ENCODE measurements at regions not wholly inside any gene's neighbourhood (a gene's known extent, or its start where the extent isn't known, plus 50 kb on each side); places are given as distances from the start of the nearest gene placed in this dataset.

GRCh38 chr7:54180796-54181195 lies 361.4 kb upstream of the VSTM2A start:
- no peaks in the 10 kb centered on the region for H3K79me1 ChIP-seq (replicated peaks; ENCODE audit: low read length, poor library complexity, severe bottlenecking)
- H3K4me2 ChIP-seq (ENCODE audit: low read length, poor library complexity, severe bottlenecking), result no peak overlapping the region
- no peak overlapping the region for H2AFZ ChIP-seq (ENCODE audit: low read depth, low read length)
- H3K36me3 ChIP-seq (ENCODE audit: control insufficient read depth in 1 of 2, insufficient read depth in 2 of 2, low read depth in 1 of 2, low read length in 2 of 2), result no peaks in the 10 kb centered on the region
- no peak overlapping the region for H3K18ac ChIP-seq (ENCODE audit: low read depth in 1 of 2, low read length in 2 of 2)
- peaks cover 26% of the 10 kb centered on the region for H3K9me3 ChIP-seq (ENCODE audit: control insufficient read depth, low read length)
- H4K91ac ChIP-seq (ENCODE audit: low read length), result no peak overlapping the region
- no peak for DNase-seq
- H3K27me3 ChIP-seq (ENCODE audit: control insufficient read depth in 1 of 2, insufficient read depth in 1 of 2, low read length in 2 of 2), result no peaks in the 10 kb centered on the region
- H2BK5ac ChIP-seq (ENCODE audit: low read depth, low read length, poor library complexity, severe bottlenecking), result no peak overlapping the region
- no peak overlapping the region for H3K27ac ChIP-seq (ENCODE audit: low read length, poor library complexity, severe bottlenecking)
- no peak overlapping the region for H2BK120ac ChIP-seq (ENCODE audit: low read depth, low read length)
- H3K9ac ChIP-seq (ENCODE audit: low read length), result no peak overlapping the region
- H3K23ac ChIP-seq (ENCODE audit: low read length in 2 of 2), result no peak overlapping the region
- no peak overlapping the region for H2BK12ac ChIP-seq (ENCODE audit: low read length in 2 of 2)
- H3K4me3 ChIP-seq (ENCODE audit: insufficient read depth in 1 of 2, low read depth in 1 of 2, low read length in 2 of 2), result no peak overlapping the region
- H4K8ac ChIP-seq (ENCODE audit: low read length), result no peak overlapping the region
- 79% methylated on average over 2 of the region's 2 CpGs for WGBS
- H3K14ac ChIP-seq (ENCODE audit: low read length in 2 of 2), result no peak overlapping the region
- no peaks in the 10 kb centered on the region for H3K4me1 ChIP-seq (ENCODE audit: control insufficient read depth, insufficient read depth, low read depth, low read length)
- no peak overlapping the region for H2AK5ac ChIP-seq (ENCODE audit: low read length, severe bottlenecking)
- no peak overlapping the region for H2BK15ac ChIP-seq (ENCODE audit: low read depth, poor library complexity, severe bottlenecking)
- no peak overlapping the region for H3K4ac ChIP-seq (ENCODE audit: low read depth in 1 of 2, low read length in 2 of 2)

- no peaks in the 10 kb centered on the region for H3K27me3 ChIP-seq (ENCODE audit: control insufficient read depth in 1 of 2, insufficient read depth in 1 of 2, low read length in 2 of 2)
- no peak overlapping the region for H2BK12ac ChIP-seq (ENCODE audit: low read length in 2 of 2)
- no peak overlapping the region for H3K14ac ChIP-seq (ENCODE audit: low read length in 2 of 2)
- no peaks in the 10 kb centered on the region for H3K79me1 ChIP-seq (replicated peaks; ENCODE audit: low read length, poor library complexity, severe bottlenecking)
- no peak overlapping the region for H3K4me2 ChIP-seq (ENCODE audit: low read length, poor library complexity, severe bottlenecking)
- DNase-seq, result no peak
- no peak overlapping the region for H4K8ac ChIP-seq (ENCODE audit: low read length)
- H2BK15ac ChIP-seq (ENCODE audit: low read depth, poor library complexity, severe bottlenecking), result no peak overlapping the region
- no peak overlapping the region for H2BK5ac ChIP-seq (ENCODE audit: low read depth, low read length, poor library complexity, severe bottlenecking)
- H2AK5ac ChIP-seq (ENCODE audit: low read length, severe bottlenecking), result no peak overlapping the region
- no peak overlapping the region for H2BK120ac ChIP-seq (ENCODE audit: low read depth, low read length)
- H3K4me1 ChIP-seq (ENCODE audit: control insufficient read depth, insufficient read depth, low read depth, low read length), result no peaks in the 10 kb centered on the region
- no peaks in the 10 kb centered on the region for H3K36me3 ChIP-seq (ENCODE audit: control insufficient read depth in 1 of 2, insufficient read depth in 2 of 2, low read depth in 1 of 2, low read length in 2 of 2)
- H4K91ac ChIP-seq (ENCODE audit: low read length), result no peak overlapping the region
- no peak overlapping the region for H3K18ac ChIP-seq (ENCODE audit: low read depth in 1 of 2, low read length in 2 of 2)
- H3K9me3 ChIP-seq (ENCODE audit: control insufficient read depth, low read length), result peaks cover 20% of the 10 kb centered on the region
- H3K4me3 ChIP-seq (ENCODE audit: insufficient read depth in 1 of 2, low read depth in 1 of 2, low read length in 2 of 2), result no peak overlapping the region
- no peak overlapping the region for H3K4ac ChIP-seq (ENCODE audit: low read depth in 1 of 2, low read length in 2 of 2)
- H3K27ac ChIP-seq (ENCODE audit: low read length, poor library complexity, severe bottlenecking), result no peak overlapping the region
- H2AFZ ChIP-seq (ENCODE audit: low read depth, low read length), result no peak overlapping the region
- WGBS, result 28% methylated on average over 2 of the region's 2 CpGs
- no peak overlapping the region for H3K23ac ChIP-seq (ENCODE audit: low read length in 2 of 2)
- no peak overlapping the region for H3K9ac ChIP-seq (ENCODE audit: low read length)
These were observed 359.1 kb upstream of the VSTM2A start for GRCh38 chr7:54183055-54183454.

- no peak overlapping the region for H3K9ac ChIP-seq (ENCODE audit: low read length)
- no peaks in the 10 kb centered on the region for H3K79me1 ChIP-seq (replicated peaks; ENCODE audit: low read length, poor library complexity, severe bottlenecking)
- no peak overlapping the region for H3K14ac ChIP-seq (ENCODE audit: low read length in 2 of 2)
- no peak overlapping the region for H3K27ac ChIP-seq (ENCODE audit: low read length, poor library complexity, severe bottlenecking)
- no peak overlapping the region for H2BK5ac ChIP-seq (ENCODE audit: low read depth, low read length, poor library complexity, severe bottlenecking)
- no peaks in the 10 kb centered on the region for H3K36me3 ChIP-seq (ENCODE audit: control insufficient read depth in 1 of 2, insufficient read depth in 2 of 2, low read depth in 1 of 2, low read length in 2 of 2)
- H3K18ac ChIP-seq (ENCODE audit: low read depth in 1 of 2, low read length in 2 of 2), result no peak overlapping the region
- H2AFZ ChIP-seq (ENCODE audit: low read depth, low read length), result no peak overlapping the region
- no peak overlapping the region for H2BK15ac ChIP-seq (ENCODE audit: low read depth, poor library complexity, severe bottlenecking)
- H3K4me2 ChIP-seq (ENCODE audit: low read length, poor library complexity, severe bottlenecking), result no peak overlapping the region
- peaks cover 23% of the 10 kb centered on the region for H3K9me3 ChIP-seq (ENCODE audit: control insufficient read depth, low read length)
- no peak overlapping the region for H3K4ac ChIP-seq (ENCODE audit: low read depth in 1 of 2, low read length in 2 of 2)
- no peak overlapping the region for H4K91ac ChIP-seq (ENCODE audit: low read length)
- no peak overlapping the region for H2AK5ac ChIP-seq (ENCODE audit: low read length, severe bottlenecking)
- no peaks in the 10 kb centered on the region for H3K27me3 ChIP-seq (ENCODE audit: control insufficient read depth in 1 of 2, insufficient read depth in 1 of 2, low read length in 2 of 2)
- H4K8ac ChIP-seq (ENCODE audit: low read length), result no peak overlapping the region
- DNase-seq, result no peak
- H2BK12ac ChIP-seq (ENCODE audit: low read length in 2 of 2), result no peak overlapping the region
- H3K23ac ChIP-seq (ENCODE audit: low read length in 2 of 2), result no peak overlapping the region
- H3K4me3 ChIP-seq (ENCODE audit: insufficient read depth in 1 of 2, low read depth in 1 of 2, low read length in 2 of 2), result no peak overlapping the region
- no peaks in the 10 kb centered on the region for H3K4me1 ChIP-seq (ENCODE audit: control insufficient read depth, insufficient read depth, low read depth, low read length)
- no peak overlapping the region for H2BK120ac ChIP-seq (ENCODE audit: low read depth, low read length)
These were observed 355.8 kb upstream of the VSTM2A start for GRCh38 chr7:54186336-54186735.

GRCh38 chr7:54187886-54188685 lies 354.1 kb upstream of the VSTM2A start:
- Histone ChIP-seq H3K23ac (ENCODE audit: low read length in 2 of 2) (no peak overlapping the region), H2BK12ac (ENCODE audit: low read length in 2 of 2) (no peak overlapping the region), H3K14ac (ENCODE audit: low read length in 2 of 2) (no peak overlapping the region), H3K27me3 (ENCODE audit: control insufficient read depth in 1 of 2, insufficient read depth in 1 of 2, low read length in 2 of 2) (no peaks in the 10 kb centered on the region), H3K4ac (ENCODE audit: low read depth in 1 of 2, low read length in 2 of 2) (no peak overlapping the region), H2AFZ (ENCODE audit: low read depth, low read length) (no peak overlapping the region), H2BK15ac (ENCODE audit: low read depth, poor library complexity, severe bottlenecking) (no peak overlapping the region), H4K8ac (ENCODE audit: low read length) (no peak overlapping the region), H3K4me1 (ENCODE audit: control insufficient read depth, insufficient read depth, low read depth, low read length) (no peaks in the 10 kb centered on the region), H3K4me3 (ENCODE audit: insufficient read depth in 1 of 2, low read depth in 1 of 2, low read length in 2 of 2) (no peak overlapping the region), H3K9me3 (ENCODE audit: control insufficient read depth, low read length) (peaks cover 18% of the 10 kb centered on the region), H3K27ac (ENCODE audit: low read length, poor library complexity, severe bottlenecking) (no peak overlapping the region), H2BK5ac (ENCODE audit: low read depth, low read length, poor library complexity, severe bottlenecking) (no peak overlapping the region), H2BK120ac (ENCODE audit: low read depth, low read length) (no peak overlapping the region), H3K4me2 (ENCODE audit: low read length, poor library complexity, severe bottlenecking) (no peak overlapping the region), H3K18ac (ENCODE audit: low read depth in 1 of 2, low read length in 2 of 2) (no peak overlapping the region), H3K79me1 (replicated peaks; ENCODE audit: low read length, poor library complexity, severe bottlenecking) (no peaks in the 10 kb centered on the region), H4K91ac (ENCODE audit: low read length) (no peak overlapping the region), H3K9ac (ENCODE audit: low read length) (no peak overlapping the region), H3K36me3 (ENCODE audit: control insufficient read depth in 1 of 2, insufficient read depth in 2 of 2, low read depth in 1 of 2, low read length in 2 of 2) (no peaks in the 10 kb centered on the region), H2AK5ac (ENCODE audit: low read length, severe bottlenecking) (no peak overlapping the region)
- 77% methylated on average over 7 of the region's 8 CpGs for WGBS
- no peak for DNase-seq

All from mesenchymal stem cell (in vitro differentiated cells and primary cell).